Stimulated activated naive CD4-positive, alpha-beta T cell treated with Interleukin-2 at 50 U/mL for 16 hours (primary cell): ENCODE measurements at regions not wholly inside any gene's neighbourhood (a gene's known extent, or its start where the extent isn't known, plus 50 kb on each side); places are given as distances from the start of the nearest gene placed in this dataset.
A peak's percentile ranks its signal among the peaks of the same experiment; 100 is the strongest.
"Not testable (repeated sequence)": the region's sequence is repeated elsewhere in the genome, so short reads cannot be mapped to it uniquely, and the experiment has no call there.

Experiments used
- DNase-seq: peaks from one replicate; lab custom pipeline; 2025; lab: John Stamatoyannopoulos, UW

- no peak for DNase-seq
Measured at GRCh38 chr3:107942951-107943749, 147.7 kb downstream of the CD47 start.

- DNase-seq, result peak; percentile 9
Measured at GRCh38 chr3:107942244-107942643, 148.6 kb downstream of the CD47 start.

DNA sequence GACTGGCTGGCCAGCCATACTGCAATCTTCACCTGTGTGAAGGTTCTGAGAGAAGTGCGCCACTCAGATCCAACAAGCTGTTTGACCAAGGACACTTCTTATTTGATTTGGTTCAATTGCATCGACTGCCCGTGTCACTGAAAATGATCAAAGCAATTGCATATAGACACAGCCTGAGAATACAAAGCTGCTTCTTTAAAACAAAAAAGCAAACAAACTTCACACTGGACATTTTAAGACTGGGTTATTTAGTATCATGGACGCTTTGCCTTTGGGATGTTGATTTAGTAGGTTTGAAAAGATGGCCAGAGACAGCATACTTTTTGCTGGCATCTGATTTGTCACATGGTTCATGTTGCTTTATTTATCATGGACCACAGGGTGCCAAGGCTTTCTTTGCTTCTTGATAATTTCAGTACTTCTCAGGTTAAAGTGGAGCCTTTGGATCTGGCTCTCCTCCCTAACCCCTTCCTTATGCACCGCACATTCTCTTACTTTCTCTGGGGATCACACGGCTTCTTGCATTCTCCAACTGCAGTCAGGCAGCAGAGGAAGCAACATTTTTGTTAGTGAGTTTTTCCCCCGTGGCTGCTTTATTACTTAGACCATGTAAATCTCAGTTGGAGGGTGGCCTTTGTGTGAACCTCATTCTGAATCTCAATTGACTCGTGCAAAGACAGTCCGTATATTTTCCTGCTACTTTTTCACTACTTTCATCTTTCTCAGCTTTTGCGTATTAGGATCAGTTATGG lies 151.0 kb downstream of the CD47 start:
- no peak for DNase-seq

DNA sequence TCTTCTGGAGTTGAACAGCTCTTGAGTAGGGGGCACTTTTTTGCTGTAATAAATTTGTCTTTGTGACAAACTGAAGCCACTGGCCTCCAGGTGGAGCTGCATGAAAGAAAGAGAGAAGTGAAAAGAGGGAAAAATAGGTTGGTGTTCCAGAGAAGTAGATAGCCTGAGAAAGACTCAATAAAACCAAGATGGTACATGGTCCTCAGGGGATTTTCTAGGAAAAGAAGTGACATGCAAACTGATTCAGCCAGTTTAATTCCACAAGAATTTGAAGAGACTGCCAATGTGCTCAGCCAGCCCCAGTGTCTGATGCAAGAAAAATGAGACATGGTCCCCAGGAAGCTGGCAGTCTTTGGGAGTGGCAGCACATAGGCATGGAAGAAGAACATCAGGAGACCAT lies 152.7 kb downstream of the CD47 start:
- no peak for DNase-seq

- no peak for DNase-seq
Measured at GRCh38 chr3:107934808-107935207, 156.0 kb downstream of the CD47 start.

DNA sequence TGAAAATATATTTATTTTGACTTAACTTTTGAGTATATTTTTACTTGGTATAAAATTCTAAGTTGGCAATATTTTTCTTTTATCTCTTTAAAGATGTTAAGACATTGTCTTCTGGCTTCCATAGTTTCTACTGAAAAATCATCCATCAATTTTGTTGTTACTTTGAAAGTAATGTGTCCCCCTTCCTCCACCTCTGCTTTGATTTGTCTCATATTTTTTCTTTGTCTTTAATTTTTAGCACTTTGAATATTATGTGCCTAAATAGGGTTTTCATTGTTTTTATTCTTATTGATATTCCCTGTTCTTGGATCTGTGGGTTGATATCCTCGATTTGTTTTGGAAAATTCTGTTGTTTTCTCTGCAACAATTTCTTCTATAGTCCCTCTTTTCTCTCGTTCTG lies 157.4 kb downstream of the CD47 start:
- DNase-seq, result no peak

- DNase-seq, result no peak
Measured at GRCh38 chr3:107931326-107931725, 159.5 kb downstream of the CD47 start.

DNA sequence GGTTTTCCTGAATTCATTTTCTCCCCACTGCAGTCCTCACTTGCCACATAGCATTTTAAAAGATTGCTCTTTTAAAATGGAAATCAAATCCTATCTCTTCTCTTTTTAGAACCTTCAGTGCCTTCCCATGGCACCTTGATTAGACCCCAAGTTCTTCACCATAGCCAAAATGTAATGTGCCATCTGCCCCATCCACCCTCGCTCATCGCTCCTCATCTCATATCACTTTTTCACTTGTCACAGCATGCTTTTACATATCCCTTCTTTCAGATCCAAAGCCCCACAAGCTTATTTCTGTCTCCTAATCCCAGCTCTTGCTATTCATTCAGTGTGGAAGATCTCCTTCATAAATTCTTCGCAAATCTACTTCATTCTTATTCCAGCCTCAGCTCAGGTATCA lies 161.7 kb downstream of the CD47 start:
- DNase-seq, result no peak

DNA sequence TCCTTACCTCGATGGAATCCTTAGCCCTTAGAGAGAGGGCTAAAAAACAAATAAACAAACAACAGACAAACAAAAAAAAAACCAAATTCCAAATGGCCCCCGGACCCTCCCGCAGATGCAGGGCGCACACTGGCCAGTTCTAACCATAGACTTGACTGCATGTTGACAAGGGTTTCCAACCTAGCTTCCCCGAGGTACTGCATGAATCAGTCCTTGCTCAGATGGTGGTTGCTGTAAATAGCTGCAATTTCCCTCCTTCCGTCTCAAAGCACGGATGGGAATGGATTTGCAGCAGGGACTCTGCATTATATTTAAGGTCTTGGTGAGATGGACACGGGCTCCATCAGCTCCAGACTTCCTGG lies 162.8 kb downstream of the CD47 start:
- DNase-seq, result no peak

DNA sequence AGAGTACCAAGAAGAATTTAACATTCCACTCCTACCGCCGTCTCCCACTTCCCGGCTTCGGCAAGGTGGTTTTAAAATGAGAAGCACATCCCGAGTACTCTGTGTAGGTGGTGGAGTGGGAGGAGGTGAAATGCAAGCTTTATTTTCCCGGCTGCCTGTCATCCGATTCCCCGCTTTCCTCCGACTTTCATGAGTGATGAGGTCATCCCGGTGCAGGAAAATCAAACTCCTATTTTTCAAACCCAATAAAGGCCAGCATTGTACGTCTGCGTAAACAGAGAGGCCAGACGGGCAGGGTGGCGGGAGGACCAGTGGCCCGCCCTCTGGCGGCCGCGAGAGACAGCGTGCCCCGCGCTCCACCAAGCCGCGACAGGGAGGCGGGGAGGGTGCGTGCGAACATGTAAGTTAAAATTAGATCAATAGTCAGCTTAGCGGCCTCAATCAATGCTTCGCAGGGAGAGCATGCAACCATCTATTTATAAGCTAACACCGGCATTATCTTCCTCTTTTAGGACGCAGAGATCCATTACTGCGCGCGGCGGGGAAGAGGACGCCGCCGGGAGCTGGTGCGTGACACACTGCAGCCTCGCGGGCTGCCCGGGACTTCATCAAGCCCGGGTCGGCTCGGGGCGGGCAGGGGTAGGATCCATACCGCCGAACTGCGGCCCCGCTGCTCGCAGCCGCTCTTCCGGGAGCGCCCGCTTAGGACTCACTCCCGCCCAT lies 163.3 kb downstream of the CD47 start:
- DNase-seq, result peak; percentile 65

DNA sequence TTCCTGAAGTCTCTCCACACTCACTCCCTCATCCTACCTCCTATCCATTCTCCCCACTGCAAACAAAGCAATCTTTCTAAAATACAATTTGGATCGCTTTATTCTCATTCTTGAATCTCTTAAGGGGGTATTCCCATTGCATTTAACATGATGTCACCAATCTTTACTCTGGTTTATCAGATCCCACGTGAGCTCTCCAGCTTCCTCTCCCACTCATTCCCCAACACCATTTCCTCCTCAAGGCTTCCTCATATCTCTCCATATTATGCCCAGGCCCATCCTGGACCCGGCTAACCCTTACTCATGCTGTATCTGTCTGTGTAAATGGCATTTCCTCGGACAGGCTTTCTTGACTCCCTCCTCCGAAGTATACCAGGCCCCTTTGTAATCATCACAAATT lies 165.0 kb downstream of the CD47 start:
- no peak for DNase-seq

GRCh38 chr3:107921038-107921437 lies 169.8 kb downstream of the CD47 start:
- DNase-seq, result no peak

GRCh38 chr3:107920538-107920937 lies 170.3 kb downstream of the CD47 start:
- DNase-seq, result no peak

- DNase-seq, result no peak
Measured at GRCh38 chr3:107919239-107919638, 171.6 kb downstream of the CD47 start.

DNA sequence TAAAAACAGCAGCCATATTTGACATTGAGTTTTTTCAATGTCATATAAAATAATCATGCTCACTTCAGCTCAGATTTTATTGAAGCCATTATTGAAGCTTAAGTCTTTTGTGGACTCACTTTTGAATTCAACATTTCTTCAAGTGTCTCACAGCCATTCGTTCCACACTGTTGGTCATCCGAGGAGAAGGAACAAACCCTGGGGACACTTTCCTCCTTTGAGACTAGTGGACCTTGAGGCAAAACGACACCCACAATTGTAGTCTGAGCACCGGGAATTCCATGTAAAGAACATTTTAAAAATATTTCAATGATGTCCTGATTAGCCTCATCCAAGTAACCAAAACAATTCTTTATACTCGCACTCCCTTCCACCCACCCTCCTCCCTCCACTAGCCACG lies 174.7 kb downstream of the CD47 start:
- no peak for DNase-seq

DNA sequence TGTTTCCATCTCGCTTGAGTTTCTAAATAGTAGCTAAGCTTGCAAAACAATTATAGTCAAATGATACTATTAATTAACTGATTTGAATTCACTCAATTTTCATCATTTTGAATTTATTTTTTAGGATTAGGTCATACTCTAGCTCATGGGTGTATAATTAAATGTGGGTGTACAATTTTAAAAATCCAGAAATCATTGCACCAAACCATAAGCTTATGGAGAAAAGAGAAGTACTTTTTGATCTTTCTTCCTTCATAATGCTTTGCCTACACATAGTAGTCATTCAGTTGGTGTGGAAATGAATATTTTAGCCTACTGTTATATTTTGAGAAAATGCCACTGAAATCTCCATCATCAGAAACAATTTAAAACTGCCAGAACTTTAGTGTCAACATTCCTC lies 175.1 kb downstream of the CD47 start:
- no peak for DNase-seq

DNA sequence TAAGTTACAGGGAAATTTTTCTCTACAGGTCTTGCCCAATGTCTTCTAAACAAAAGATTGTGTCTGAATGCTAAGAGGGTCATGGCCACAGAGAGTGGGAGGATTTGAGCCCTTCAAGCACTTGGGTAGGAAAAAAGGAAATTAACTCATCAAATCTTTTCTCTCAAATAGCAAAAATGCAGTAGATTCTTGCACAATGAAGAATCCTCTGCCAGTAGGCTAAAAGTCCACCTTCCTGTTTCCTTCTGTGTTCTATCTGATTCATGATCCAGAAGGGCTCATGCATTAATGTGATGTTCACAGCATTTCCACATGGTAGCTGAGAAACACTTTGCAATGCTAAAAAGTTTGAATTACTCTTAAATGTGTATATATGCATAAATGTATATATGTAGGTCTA lies 177.1 kb downstream of the CD47 start:
- DNase-seq, result no peak

- no peak for DNase-seq
Measured at GRCh38 chr3:107911337-107912000, 179.4 kb downstream of the CD47 start.

DNA sequence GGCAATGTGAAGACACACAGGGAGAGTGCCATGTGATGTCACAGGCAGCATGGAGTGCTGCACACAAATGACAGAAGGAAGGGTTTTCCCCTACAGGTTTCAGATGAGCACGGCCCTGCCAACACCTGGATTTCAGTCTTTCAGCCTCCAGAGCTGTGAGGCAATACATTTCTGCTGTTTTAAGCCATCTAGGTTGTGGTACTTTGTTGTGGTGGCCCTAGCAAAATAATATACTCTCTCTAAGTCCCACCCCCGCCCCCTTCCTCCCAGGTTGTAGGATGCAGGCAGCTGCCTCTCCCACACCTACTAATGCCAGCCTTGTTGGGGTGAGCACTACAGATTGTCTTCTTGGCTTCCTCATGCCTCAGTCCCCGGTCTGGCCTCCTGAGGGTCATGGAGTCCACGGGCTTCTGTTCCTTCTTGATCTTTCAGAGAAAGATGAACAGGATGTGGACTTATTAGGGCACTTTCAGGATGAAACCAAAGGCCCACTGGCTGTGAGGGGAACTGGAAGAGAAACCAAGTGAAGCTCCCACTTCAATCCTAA lies 180.0 kb downstream of the CD47 start:
- no peak for DNase-seq

- not testable (repeated sequence) for DNase-seq
Measured at GRCh38 chr3:107909583-107909982, 181.2 kb downstream of the CD47 start.

DNA sequence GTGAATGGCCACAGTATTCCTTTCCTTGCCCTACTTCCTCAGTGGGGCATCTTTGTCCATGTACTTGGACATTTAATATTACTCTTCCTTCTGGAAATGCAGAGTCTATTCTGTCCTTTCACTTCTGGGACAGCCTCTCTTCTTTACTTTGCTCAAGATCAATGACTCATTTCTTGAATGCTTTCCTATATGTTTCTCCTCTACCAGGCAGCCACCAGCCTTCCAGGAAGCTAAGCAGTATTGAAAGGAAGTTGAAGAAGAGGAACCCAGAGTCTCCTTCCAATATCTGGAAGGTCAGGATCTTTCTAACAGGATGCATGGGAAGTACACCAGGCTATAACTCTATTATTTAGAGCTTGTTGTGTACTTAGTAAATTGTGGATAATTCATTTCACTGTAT lies 182.8 kb downstream of the CD47 start:
- no peak for DNase-seq

- no peak for DNase-seq
Measured at GRCh38 chr3:107904536-107905066, 186.2 kb downstream of the CD47 start.
